Right lobe of liver (tissue), 6 donors: ENCODE measurements at regions not wholly inside any gene's neighbourhood (a gene's known extent, or its start where the extent isn't known, plus 50 kb on each side); places are given as distances from the start of the nearest gene placed in this dataset.

Source experiments
- ATAC-seq, 4 donors: fragments of 200-7000 bp; cut with Tn5 transposase; one replicate each; pipeline ENCODE4 v1.9.1; 2020; ENCODE audit warnings: mild to moderate bottlenecking in 4 of 4, moderate library complexity in 4 of 4
- DNase-seq, 3 donors: peaks; one replicate each; pipeline ENCODE4 v3.0.0-alpha.2; 2020
- H3K27ac ChIP-seq, 3 donors: fragments of 200-600 bp; one replicate each; pipeline ENCODE4 v1.8.0; 2022
- H3K27me3 ChIP-seq, 2 donors: fragments of 200-600 bp; one replicate each; pipeline ENCODE4 v1.8.0; 2022
- H3K36me3 ChIP-seq, 4 donors: fragments of 200-600 bp; sonication (generic) in 1 of 4; one replicate each; pipeline versions ENCODE4 v1.5.1 to v1.8.0; 2017 to 2022; ENCODE audit warnings: control low read depth in 1 of 4
- H3K4me1 ChIP-seq, 4 donors: fragments of 200-600 bp; sonication (generic) in 1 of 4; one replicate each; pipeline versions ENCODE4 v1.5.1 to v1.8.0; 2017 to 2022; ENCODE audit warnings: control low read depth in 1 of 4
- H3K4me3 ChIP-seq, 3 donors: fragments of 200-600 bp; one replicate each; pipeline ENCODE4 v1.8.0; 2022
- H3K9me3 ChIP-seq, 4 donors: fragments of 200-600 bp; sonication (generic) in 1 of 4; one replicate each; pipeline versions ENCODE4 v1.5.1 to v1.8.0; 2017 to 2022; ENCODE audit warnings: control low read depth in 1 of 4
- CTCF ChIP-seq, 4 donors: fragments of 200-600 bp in 3 of 4; fragments of 450-650 bp in 1 of 4; IDR thresholded peaks; one replicate each; pipeline versions ENCODE4 v1.5.1 to v1.8.0; 2016 to 2022; ENCODE audit warnings: antibody characterized with exemption in 4 of 4, mild to moderate bottlenecking in 2 of 4
- POLR2A ChIP-seq: fragments of 450-650 bp; IDR thresholded peaks from one replicate; pipeline ENCODE4 v1.6.1; 2017; ENCODE audit warnings: antibody characterized with exemption, mild to moderate bottlenecking
- WGBS: methylation state at CpG from one replicate; pipeline ENCODE4 v1.1.6; 2018; ENCODE audit warnings: low coverage, low lambda C conversion rate; ENCODE audit not compliant: insufficient coverage; ENCODE audit errors: missing lambda C conversion rate; 5-methylcytosine and 5-hydroxymethylcytosine counted together
- intact Hi-C, 2 donors: fragments of 100-400 bp; cut with DNase I; formaldehyde crosslinking; loops; one replicate each; pipeline versions ENCODE4 v1.11.2 to v1.14.1; 2022
- donor health status: DM: no; HTN: yes; CAD: no.
- donor health status: DM: no; HTN: no; CAD: no.
- donor health status: DM: no; HTN: no; CAD: no.
- donor health status: DM: no; HTN: yes; CAD: no.
- donor health status: DM: no; HTN: yes; CAD: no.

- no peak for DNase-seq
- no peaks in the 10 kb centered on the region for H3K9me3 ChIP-seq
- no peak overlapping the region for H3K4me3 ChIP-seq
- H3K36me3 ChIP-seq: no peaks in the 10 kb centered on the region
- H3K4me1 ChIP-seq: no peaks in the 10 kb centered on the region
- peaks cover 0 to 3% of the 10 kb centered on the region in 2 donors for H3K27me3 ChIP-seq
- TF ChIP-seq POLR2A (no peak), CTCF (IDR thresholded peaks at IDR 0.05) (no peak)
- intact Hi-C loops: no loop called here
- H3K27ac ChIP-seq: no peak overlapping the region
- no peak for ATAC-seq
- WGBS: 30% methylated on average over 2 of the region's 2 CpGs
Measured at GRCh38 chrX:67922966-67923365, 379.1 kb downstream of the AR start.

DNA sequence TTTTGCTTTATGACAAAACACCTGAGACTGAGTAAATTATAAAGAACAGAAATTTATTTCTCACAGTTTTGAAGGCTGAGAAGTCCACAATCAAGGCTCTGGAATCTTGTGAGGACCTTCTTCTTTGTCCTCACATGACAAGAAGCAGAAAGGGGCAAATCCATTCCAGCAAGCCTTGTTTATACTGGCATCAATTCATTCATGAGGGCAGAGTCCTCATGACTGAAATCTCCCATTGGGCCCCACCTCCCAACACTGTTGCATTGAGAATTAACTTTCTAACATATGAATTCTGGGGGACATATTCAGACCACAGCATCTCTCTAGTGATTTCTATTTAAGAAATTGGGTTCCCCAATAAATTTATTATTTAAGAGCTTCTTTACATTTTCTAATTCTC lies 395.4 kb downstream of the AR start:
- no peak for TF ChIP-seq POLR2A
- TF ChIP-seq CTCF (IDR thresholded peaks at IDR 0.05): no peak
- peak; percentile 78 to 91 (median 86) for ATAC-seq
- Histone ChIP-seq H3K27me3 (no peaks in the 10 kb centered on the region), H3K27ac (no peak overlapping the region), H3K4me1 (no peaks in the 10 kb centered on the region), H3K4me3 (no peak overlapping the region), H3K9me3 (no peaks in the 10 kb centered on the region), H3K36me3 (no peaks in the 10 kb centered on the region)
- DNase-seq: no peak
- intact Hi-C loops: no loop called here

GRCh38 chrX:67949270-67949669 lies 405.4 kb downstream of the AR start:
- Histone ChIP-seq H3K36me3 (no peaks in the 10 kb centered on the region), H3K9me3 (no peaks in the 10 kb centered on the region), H3K27me3 (no peaks in the 10 kb centered on the region), H3K4me3 (no peak overlapping the region), H3K4me1 (no peaks in the 10 kb centered on the region), H3K27ac (no peak overlapping the region)
- ATAC-seq (peak in 3 of 4 donors; percentile 28 to 83 (median 57)), DNase-seq (no peak)
- intact Hi-C loops: no loop called here
- TF ChIP-seq POLR2A: no peak
- no peak for TF ChIP-seq CTCF (IDR thresholded peaks at IDR 0.05)
- WGBS: 21% methylated on average over 4 of the region's 4 CpGs

DNA sequence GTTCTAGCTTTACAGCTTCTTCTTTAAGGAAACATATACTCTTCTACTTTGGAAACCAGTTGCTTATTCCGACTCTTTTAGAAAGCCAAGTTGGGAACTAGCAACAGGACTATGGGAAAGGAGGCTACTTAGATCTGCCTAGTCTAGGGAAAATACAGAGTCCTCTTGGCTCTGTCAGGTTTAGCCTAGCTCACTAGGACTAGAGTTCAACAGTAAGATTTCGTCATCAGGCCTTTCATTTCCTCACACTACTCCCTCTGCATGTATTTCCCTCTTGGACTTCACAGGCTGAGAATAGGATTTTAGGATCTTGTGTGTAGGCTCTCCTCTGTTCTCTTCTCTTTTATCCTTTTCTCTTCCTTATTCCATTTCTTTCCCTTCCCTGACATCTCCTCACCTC lies 409.8 kb downstream of the AR start:
- Histone ChIP-seq H3K27me3 (no peaks in the 10 kb centered on the region), H3K36me3 (no peaks in the 10 kb centered on the region), H3K4me1 (no peaks in the 10 kb centered on the region), H3K4me3 (no peak overlapping the region), H3K9me3 (no peaks in the 10 kb centered on the region), H3K27ac (no peak overlapping the region)
- DNase-seq: no peak
- 47% methylated on average over 2 of the region's 2 CpGs for WGBS
- TF ChIP-seq CTCF (IDR thresholded peaks at IDR 0.05) (no peak), POLR2A (no peak)
- ATAC-seq: peak; percentile 67 to 92 (median 82)
- intact Hi-C loops: no loop called here

GRCh38 chrX:67961516-67961915 lies 417.7 kb downstream of the AR start:
- no peaks in the 10 kb centered on the region for H3K27me3 ChIP-seq
- no peaks in the 10 kb centered on the region for H3K9me3 ChIP-seq
- DNase-seq: no peak
- TF ChIP-seq CTCF (IDR thresholded peaks at IDR 0.05) (no peak), POLR2A (no peak)
- no peaks in the 10 kb centered on the region for H3K36me3 ChIP-seq
- no peak overlapping the region for H3K4me3 ChIP-seq
- H3K4me1 ChIP-seq: no peaks in the 10 kb centered on the region
- WGBS: 61% methylated on average over 3 of the region's 3 CpGs
- no peak for ATAC-seq
- H3K27ac ChIP-seq: no peak overlapping the region
- intact Hi-C loops: no loop called here
